Uterus (tissue), 2 donors: ENCODE measurements at regions not wholly inside any gene's neighbourhood (a gene's known extent, or its start where the extent isn't known, plus 50 kb on each side); places are given as distances from the start of the nearest gene placed in this dataset.

ENCODE experiments used
- CTCF ChIP-seq, 4 experiments: fragments of 200-600 bp in 2 of 4; fragments of 450-650 bp in 2 of 4; sonication (generic) in 2 of 4; IDR thresholded peaks; one replicate each; pipeline ENCODE4 v1.5.1; 2016 to 2019; ENCODE audit warnings: antibody characterized with exemption in 4 of 4, mild to moderate bottlenecking in 2 of 4, moderate library complexity in 1 of 4
- POLR2A ChIP-seq, 2 donors: fragments of 450-650 bp; IDR thresholded peaks; one replicate each; pipeline ENCODE4 v1.6.1; 2016; ENCODE audit warnings: antibody characterized with exemption in 2 of 2, mild to moderate bottlenecking in 1 of 2, moderate library complexity in 1 of 2

GRCh38 chr1:36582066-36582755 lies 99.5 kb upstream of the CSF3R start:
- no peak for TF ChIP-seq CTCF (IDR thresholded peaks at IDR 0.05)
- no peak for TF ChIP-seq POLR2A (IDR thresholded peaks at IDR 0.05)
